Stomach (tissue), 4 donors: ENCODE measurements at regions not wholly inside any gene's neighbourhood (a gene's known extent, or its start where the extent isn't known, plus 50 kb on each side); places are given as distances from the start of the nearest gene placed in this dataset.

Experiments
- POLR2A ChIP-seq, 4 donors: fragments of 450-650 bp; IDR thresholded peaks; one replicate each; pipeline ENCODE4 v1.6.1; 2016; ENCODE audit warnings: antibody characterized with exemption in 4 of 4, control low read depth in 2 of 4, mild to moderate bottlenecking in 1 of 4, moderate library complexity in 1 of 4
- TF ChIP-seq, protein P1 (sequence below), 7 experiments: fragments of 450-650 bp in 4 of 7; fragments of 200-600 bp in 3 of 7; sonication (generic) in 3 of 7; IDR thresholded peaks; one replicate each; pipeline ENCODE4 v1.5.1; 2016 to 2019; ENCODE audit warnings: antibody characterized with exemption in 7 of 7, control low read depth in 2 of 7, mild to moderate bottlenecking in 1 of 7

- TF ChIP-seq POLR2A (IDR thresholded peaks at IDR 0.05): no peak
- TF ChIP-seq, protein P1, sequence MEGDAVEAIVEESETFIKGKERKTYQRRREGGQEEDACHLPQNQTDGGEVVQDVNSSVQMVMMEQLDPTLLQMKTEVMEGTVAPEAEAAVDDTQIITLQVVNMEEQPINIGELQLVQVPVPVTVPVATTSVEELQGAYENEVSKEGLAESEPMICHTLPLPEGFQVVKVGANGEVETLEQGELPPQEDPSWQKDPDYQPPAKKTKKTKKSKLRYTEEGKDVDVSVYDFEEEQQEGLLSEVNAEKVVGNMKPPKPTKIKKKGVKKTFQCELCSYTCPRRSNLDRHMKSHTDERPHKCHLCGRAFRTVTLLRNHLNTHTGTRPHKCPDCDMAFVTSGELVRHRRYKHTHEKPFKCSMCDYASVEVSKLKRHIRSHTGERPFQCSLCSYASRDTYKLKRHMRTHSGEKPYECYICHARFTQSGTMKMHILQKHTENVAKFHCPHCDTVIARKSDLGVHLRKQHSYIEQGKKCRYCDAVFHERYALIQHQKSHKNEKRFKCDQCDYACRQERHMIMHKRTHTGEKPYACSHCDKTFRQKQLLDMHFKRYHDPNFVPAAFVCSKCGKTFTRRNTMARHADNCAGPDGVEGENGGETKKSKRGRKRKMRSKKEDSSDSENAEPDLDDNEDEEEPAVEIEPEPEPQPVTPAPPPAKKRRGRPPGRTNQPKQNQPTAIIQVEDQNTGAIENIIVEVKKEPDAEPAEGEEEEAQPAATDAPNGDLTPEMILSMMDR (IDR thresholded peaks at IDR 0.05): no peak
Measured at GRCh38 chr14:88992011-88992410, 167.6 kb downstream of the TTC8 start.
